ENCODE measurements at regions not wholly inside any gene's neighbourhood (a gene's known extent, or its start where the extent isn't known, plus 50 kb on each side); places are given as distances from the start of the nearest gene placed in this dataset.

GRCh38 chr1:219757890-219758289 lies 145.0 kb upstream of the ZC3H11B start:
- H3K4me3 ChIP-seq (ENCODE audit: low read length), result no peak overlapping the region
- TF ChIP-seq CTCF (conservative IDR thresholded peaks at IDR 0.05; ENCODE audit: low read length), result no peak
- DNase-seq (ENCODE audit: low read depth), result no peak

- TF ChIP-seq CTCF (conservative IDR thresholded peaks at IDR 0.05; ENCODE audit: low read length), result no peak
Measured at GRCh38 chr1:219755234-219755633, 142.3 kb upstream of the ZC3H11B start.

GRCh38 chr1:219754767-219755166 lies 141.9 kb upstream of the ZC3H11B start:
- no peak for DNase-seq (ENCODE audit: low read depth)
- H3K4me3 ChIP-seq (ENCODE audit: low read length), result no peak overlapping the region
- TF ChIP-seq CTCF (conservative IDR thresholded peaks at IDR 0.05; ENCODE audit: low read length), result no peak

More at GRCh38 chr1:219755234-219755633, 142.3 kb upstream of the ZC3H11B start:
- no peak for DNase-seq (ENCODE audit: low read depth)
- no peak overlapping the region for H3K4me3 ChIP-seq (ENCODE audit: low read length)

- H3K4me3 ChIP-seq (ENCODE audit: low read length), result no peak overlapping the region
- TF ChIP-seq CTCF (conservative IDR thresholded peaks at IDR 0.05; ENCODE audit: low read length), result no peak
- DNase-seq (ENCODE audit: low read depth), result no peak
Measured at GRCh38 chr1:219753914-219754313, 141.0 kb upstream of the ZC3H11B start.

GRCh38 chr1:219752645-219753044 lies 139.7 kb upstream of the ZC3H11B start:
- no peak overlapping the region for H3K4me3 ChIP-seq (ENCODE audit: low read length)
- no peak for TF ChIP-seq CTCF (conservative IDR thresholded peaks at IDR 0.05; ENCODE audit: low read length)
- no peak for DNase-seq (ENCODE audit: low read depth)

- no peak for DNase-seq (ENCODE audit: low read depth)
- H3K4me3 ChIP-seq (ENCODE audit: low read length), result no peak overlapping the region
- no peak for TF ChIP-seq CTCF (conservative IDR thresholded peaks at IDR 0.05; ENCODE audit: low read length)
Measured at GRCh38 chr1:219751870-219752507, 139.1 kb upstream of the ZC3H11B start.

GRCh38 chr1:219749370-219749769 lies 136.5 kb upstream of the ZC3H11B start:
- no peak for TF ChIP-seq CTCF (conservative IDR thresholded peaks at IDR 0.05; ENCODE audit: low read length)
- no peak overlapping the region for H3K4me3 ChIP-seq (ENCODE audit: low read length)
- DNase-seq (ENCODE audit: low read depth), result no peak

All from AG10803 (cell line).